GM13976 (cell line): ENCODE measurements at regions not wholly inside any gene's neighbourhood (a gene's known extent, or its start where the extent isn't known, plus 50 kb on each side); places are given as distances from the start of the nearest gene placed in this dataset.

Experiments
- DNase-seq: peaks from one replicate; pipeline ENCODE4 v3.0.0; 2012; ENCODE audit warnings: low spot score
- in situ Hi-C: fragments of 300-500 bp; cut with MboI; formaldehyde crosslinking; loops from one replicate; pipeline ENCODE4 v1.12.0; 2022; ENCODE audit warnings: low sequenced_read_pairs, mixed read lengths, inconsistent platforms; ENCODE audit not compliant: unreplicated experiment
- TF ChIP-seq, protein P1 (sequence below): IDR thresholded peaks from 2 replicates; pipeline ENCODE4 v1.5.1; 2012; ENCODE audit warnings: borderline replicate concordance, mild to moderate bottlenecking; ENCODE audit not compliant: insufficient read depth; ENCODE audit errors: extremely low read depth, missing control alignments, control extremely low read depth

DNA sequence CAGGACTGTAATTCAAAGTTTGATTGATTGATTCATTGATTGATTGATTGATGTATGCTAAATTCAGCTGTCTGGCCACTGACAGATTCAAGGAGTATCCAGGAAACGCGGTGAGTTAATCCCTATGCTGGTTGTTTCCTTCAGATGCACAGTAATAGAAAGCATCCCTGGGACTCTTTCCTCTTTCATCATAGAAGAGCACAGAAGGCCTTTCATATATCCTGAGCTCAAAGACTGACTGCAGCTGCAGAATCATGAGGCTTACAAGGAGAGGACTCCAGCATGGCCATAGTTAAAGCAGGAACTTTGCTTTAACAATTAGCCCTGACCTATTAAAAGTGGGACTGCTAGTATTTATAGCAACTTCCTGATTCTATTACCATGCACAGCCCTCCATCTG lies 187.7 kb upstream of the TMTC1 start:
- no peak for DNase-seq
- in situ Hi-C loops, result no loop called here
- TF ChIP-seq, protein P1, sequence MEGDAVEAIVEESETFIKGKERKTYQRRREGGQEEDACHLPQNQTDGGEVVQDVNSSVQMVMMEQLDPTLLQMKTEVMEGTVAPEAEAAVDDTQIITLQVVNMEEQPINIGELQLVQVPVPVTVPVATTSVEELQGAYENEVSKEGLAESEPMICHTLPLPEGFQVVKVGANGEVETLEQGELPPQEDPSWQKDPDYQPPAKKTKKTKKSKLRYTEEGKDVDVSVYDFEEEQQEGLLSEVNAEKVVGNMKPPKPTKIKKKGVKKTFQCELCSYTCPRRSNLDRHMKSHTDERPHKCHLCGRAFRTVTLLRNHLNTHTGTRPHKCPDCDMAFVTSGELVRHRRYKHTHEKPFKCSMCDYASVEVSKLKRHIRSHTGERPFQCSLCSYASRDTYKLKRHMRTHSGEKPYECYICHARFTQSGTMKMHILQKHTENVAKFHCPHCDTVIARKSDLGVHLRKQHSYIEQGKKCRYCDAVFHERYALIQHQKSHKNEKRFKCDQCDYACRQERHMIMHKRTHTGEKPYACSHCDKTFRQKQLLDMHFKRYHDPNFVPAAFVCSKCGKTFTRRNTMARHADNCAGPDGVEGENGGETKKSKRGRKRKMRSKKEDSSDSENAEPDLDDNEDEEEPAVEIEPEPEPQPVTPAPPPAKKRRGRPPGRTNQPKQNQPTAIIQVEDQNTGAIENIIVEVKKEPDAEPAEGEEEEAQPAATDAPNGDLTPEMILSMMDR, result no peak

DNA sequence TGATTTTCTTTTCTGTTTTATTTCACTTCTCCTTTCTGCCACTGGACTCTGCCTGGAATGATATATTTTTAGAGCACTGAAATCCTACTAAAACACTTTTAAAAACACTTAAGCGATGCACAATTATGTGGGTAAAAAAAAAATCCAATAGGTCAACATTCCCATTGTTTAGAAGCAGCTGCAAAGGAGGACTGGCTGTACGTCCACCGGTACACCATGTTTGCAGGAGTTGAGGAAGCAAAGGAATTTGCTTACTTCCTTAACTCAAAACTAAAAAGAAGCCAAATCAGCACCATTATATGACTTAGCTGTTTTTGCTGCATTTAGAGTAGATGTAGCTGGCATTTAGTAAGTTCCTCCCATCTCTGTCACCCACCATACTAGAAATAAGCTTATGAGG lies 186.8 kb upstream of the TMTC1 start:
- in situ Hi-C loops, result no loop called here
- DNase-seq, result no peak
- TF ChIP-seq, protein P1, result no peak

DNA sequence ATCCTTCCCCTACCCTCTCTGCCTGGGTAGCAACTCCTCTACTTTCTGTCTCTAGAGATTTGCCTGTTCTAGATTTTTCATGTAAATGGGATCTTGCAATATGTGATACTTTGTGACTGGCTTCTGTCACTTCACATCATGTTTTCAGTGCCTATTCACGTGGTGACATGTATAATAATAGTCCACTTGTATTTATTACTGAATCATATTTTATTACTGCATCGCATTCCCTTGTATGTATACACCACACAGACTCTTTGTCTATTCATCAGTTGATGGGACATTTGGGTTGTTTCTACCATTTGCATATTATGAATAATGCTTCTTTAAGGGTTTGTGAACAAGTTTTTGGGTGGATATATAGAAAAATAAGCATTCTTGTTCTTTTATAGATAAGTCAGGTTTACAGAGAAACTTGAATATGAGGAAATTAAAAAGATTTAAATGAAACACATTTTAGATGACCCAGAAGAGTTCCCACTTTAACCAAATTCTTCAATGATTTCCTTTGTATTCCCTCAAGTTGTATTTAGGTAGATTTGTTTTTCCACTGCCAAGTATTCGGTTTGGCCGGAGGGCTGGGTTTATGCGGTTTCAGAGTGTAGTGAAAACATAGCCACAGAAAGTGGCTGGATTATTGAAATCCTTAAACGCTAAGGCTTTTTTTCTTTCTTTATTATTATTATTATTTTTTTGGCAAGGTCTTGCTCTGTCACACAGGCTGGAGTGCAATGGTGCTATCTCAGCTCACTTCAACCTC lies 178.7 kb upstream of the TMTC1 start:
- DNase-seq, result no peak
- TF ChIP-seq, protein P1, result no peak
- in situ Hi-C loops, result no loop called here

DNA sequence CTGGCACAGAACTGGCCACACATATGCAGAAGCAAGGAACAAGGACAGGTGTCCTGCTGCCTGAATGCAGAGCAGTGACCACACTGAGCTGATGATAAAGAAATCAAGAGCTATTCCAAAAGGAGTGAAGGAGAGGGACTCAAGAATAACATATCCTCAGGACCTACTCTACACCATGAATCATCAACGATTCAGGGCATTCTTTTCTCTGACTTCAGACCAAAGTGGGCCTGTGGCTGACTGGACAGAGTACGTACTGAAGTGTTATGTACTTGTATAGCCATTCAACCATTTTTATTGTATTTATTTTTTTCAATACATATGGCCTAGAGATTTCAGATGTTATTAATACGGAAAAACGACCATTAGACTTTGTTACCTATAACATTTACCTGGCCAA lies 177.5 kb upstream of the TMTC1 start:
- in situ Hi-C loops, result no loop called here
- TF ChIP-seq, protein P1, result no peak
- no peak for DNase-seq

DNA sequence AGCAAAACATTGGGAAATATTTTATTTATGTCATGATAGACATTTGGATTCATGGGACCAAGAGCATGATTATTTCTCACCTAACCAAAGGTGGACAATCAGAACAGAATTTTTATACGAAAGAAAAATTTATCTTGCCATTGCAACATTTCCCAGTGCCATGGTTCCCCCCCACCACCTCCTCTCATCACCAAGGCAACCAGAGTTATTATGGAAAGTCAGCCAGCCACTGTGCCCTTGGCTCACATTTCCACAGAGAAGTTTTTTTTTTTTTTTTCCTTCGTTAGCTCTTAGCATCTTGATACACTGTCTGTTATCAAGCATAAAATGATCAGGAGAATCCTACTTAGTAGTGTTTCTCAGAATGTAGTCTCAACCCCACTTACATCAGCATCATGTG lies 176.4 kb upstream of the TMTC1 start:
- TF ChIP-seq, protein P1, result no peak
- in situ Hi-C loops, result no loop called here
- no peak for DNase-seq

DNA sequence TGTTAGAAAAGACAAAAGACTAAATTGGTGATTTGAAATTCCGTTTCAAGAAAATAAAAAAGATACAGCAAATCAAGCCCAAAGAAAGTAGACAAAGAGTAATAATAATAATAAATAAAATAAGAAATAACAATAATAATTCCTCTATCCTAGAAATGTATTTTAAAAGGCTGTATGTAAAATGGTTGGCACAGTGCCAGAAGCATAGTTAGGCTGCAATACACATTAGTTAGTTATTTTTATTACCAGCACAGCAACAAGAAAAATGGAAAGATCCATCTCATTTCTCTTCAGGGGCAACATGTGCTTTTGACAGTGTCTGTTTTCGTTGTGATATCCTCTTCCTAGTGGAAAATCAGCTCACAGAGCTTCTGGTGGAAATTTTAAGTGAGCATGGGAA lies 174.1 kb upstream of the TMTC1 start:
- TF ChIP-seq, protein P1, result no peak
- no peak for DNase-seq
- in situ Hi-C loops, result no loop called here
